ENCODE measurements at regions not wholly inside any gene's neighbourhood (a gene's known extent, or its start where the extent isn't known, plus 50 kb on each side); places are given as distances from the start of the nearest gene placed in this dataset.

- Histone ChIP-seq H3K27me3 (ENCODE audit: insufficient read depth, low read length) (no peaks in the 10 kb centered on the region), H3K79me1 (ENCODE audit: insufficient read depth, low read depth, low read length, poor library complexity, severe bottlenecking) (no peaks in the 10 kb centered on the region), H3K9ac (ENCODE audit: extremely low read depth, insufficient read length, low read length) (no peak overlapping the region), H3K4me1 (ENCODE audit: insufficient read depth, low read length) (no peaks in the 10 kb centered on the region), H3K4ac (ENCODE audit: low read depth, low read length) (no peak overlapping the region), H3K23ac (ENCODE audit: insufficient read length, low read depth, low read length) (no peak overlapping the region), H4K8ac (replicated peaks; ENCODE audit: insufficient read length, low read depth, low read length) (no peak overlapping the region), H2BK15ac (ENCODE audit: low read depth, low read length) (no peak overlapping the region), H3K56ac (ENCODE audit: insufficient read length, low read depth, low read length) (no peak overlapping the region), H4K91ac (ENCODE audit: insufficient read length, low read depth, low read length) (no peak overlapping the region), H3K27ac (ENCODE audit: insufficient read length, low read depth, low read length) (no peak overlapping the region), H3K23me2 (ENCODE audit: insufficient read length, low read depth, low read length, poor library complexity, severe bottlenecking) (no peaks in the 10 kb centered on the region), H2AK5ac (ENCODE audit: insufficient read length, low read length) (no peak overlapping the region), H3K18ac (ENCODE audit: insufficient read length, low read depth, low read length) (no peak overlapping the region), H3K9me3 (ENCODE audit: control insufficient read depth, low read depth, low read length) (no peaks in the 10 kb centered on the region), H2BK12ac (ENCODE audit: insufficient read length, low read depth, low read length) (no peak overlapping the region), H4K5ac (ENCODE audit: insufficient read length, low read depth, low read length) (no peak overlapping the region), H2BK5ac (ENCODE audit: insufficient read length, low read length) (no peak overlapping the region), H2BK120ac (ENCODE audit: low read depth, low read length, poor library complexity, severe bottlenecking) (no peak overlapping the region), H2BK20ac (ENCODE audit: low read depth, low read length, poor library complexity, severe bottlenecking) (no peak overlapping the region), H3K79me2 (ENCODE audit: insufficient read depth, low read length) (no peaks in the 10 kb centered on the region), H2AFZ (ENCODE audit: low read length) (no peak overlapping the region), H3K4me2 (ENCODE audit: insufficient read depth, insufficient read length, low read length) (no peak overlapping the region), H3K14ac (ENCODE audit: insufficient read depth, low read length) (no peak overlapping the region), H4K20me1 (ENCODE audit: control insufficient read depth, insufficient read depth, insufficient read length) (no peaks in the 10 kb centered on the region), H3T11ph (ENCODE audit: low read length) (no peak overlapping the region)
- Mint-ChIP-seq H3K4me1 (no peaks in the 10 kb centered on the region), H3K27me3 (ENCODE audit: low read depth) (peaks cover 22% of the 10 kb centered on the region), H3K4me3 (no peak overlapping the region), H3K36me3 (ENCODE audit: insufficient read depth in 1 of 3, low read depth in 3 of 3) (peaks cover 3 to 15% (median 6%) of the 10 kb centered on the region in 3 experiments; a peak in 5 of 7 replicates), H3K27ac (no peak overlapping the region), H3K9me3 (peaks cover 6 to 20% of the 10 kb centered on the region in 2 experiments)
- no peak for TF ChIP-seq CTCF (conservative IDR thresholded peaks at IDR 0.05)
- DNase-seq: no peak
Measured at GRCh38 chr4:183846951-183847350, 58.2 kb upstream of the STOX2 start.

All from H9 (cell line).